GM23338 (cell line): ENCODE measurements at regions not wholly inside any gene's neighbourhood (a gene's known extent, or its start where the extent isn't known, plus 50 kb on each side); places are given as distances from the start of the nearest gene placed in this dataset.

Experiments used
- CREB1 ChIP-seq: fragments of 250-450 bp; sonication (Bioruptor Pico); IDR thresholded peaks from 2 replicates; pipeline ENCODE4 v1.5.0; 2020; ENCODE audit warnings: low read depth, mild to moderate bottlenecking, moderate library complexity
- CTCF ChIP-seq, 2 experiments: fragments of 200-600 bp in 1 of 2; sonication (generic) in 1 of 2; conservative IDR thresholded peaks; 2 replicates each; pipeline versions ENCODE4 v1.5.1 to v1.6.1; 2016 to 2017; ENCODE audit warnings: antibody characterized with exemption in 2 of 2, low read depth in 2 of 2, mild to moderate bottlenecking in 2 of 2, moderate library complexity in 1 of 2
- EZH2 ChIP-seq: fragments of 200-600 bp; sonication (generic); IDR thresholded peaks from one replicate; pipeline ENCODE4 v1.8.0; 2017; ENCODE audit warnings: antibody characterized with exemption, mild to moderate bottlenecking, low read depth; ENCODE audit not compliant: unreplicated experiment
- EZH2phosphoT487 ChIP-seq: fragments of 200-600 bp; sonication (generic); IDR thresholded peaks from one replicate; pipeline ENCODE4 v1.8.1; 2018; ENCODE audit warnings: antibody characterized with exemption; ENCODE audit not compliant: unreplicated experiment
- JUNB ChIP-seq: IDR thresholded peaks from one replicate; pipeline ENCODE4 v1.6.1; 2016; ENCODE audit warnings: antibody characterized with exemption; ENCODE audit not compliant: unreplicated experiment
- NANOG ChIP-seq: IDR thresholded peaks from 2 replicates; pipeline ENCODE4 v1.6.1; 2016; ENCODE audit warnings: antibody characterized with exemption, borderline replicate concordance
- POLR2AphosphoS5 ChIP-seq: IDR thresholded peaks from 2 replicates; pipeline ENCODE4 v1.6.1; 2016; ENCODE audit warnings: antibody characterized with exemption, low read depth
- REST ChIP-seq: IDR thresholded peaks from one replicate; pipeline ENCODE4 v1.6.1; 2018; ENCODE audit warnings: antibody characterized with exemption; ENCODE audit not compliant: unreplicated experiment
- STAT1 ChIP-seq: IDR thresholded peaks from one replicate; pipeline ENCODE4 v1.6.1; 2016; ENCODE audit warnings: antibody characterized with exemption; ENCODE audit not compliant: unreplicated experiment
- ZNF331 ChIP-seq: fragments of 250-450 bp; sonication (Bioruptor Pico); IDR thresholded peaks from 2 replicates; pipeline ENCODE4 v1.5.0; 2020; ENCODE audit warnings: low read depth, mild to moderate bottlenecking, moderate library complexity

GRCh38 chrX:35439692-35440091, 358.4 kb upstream of the MAGEB16 start:
- no peak for TF ChIP-seq EZH2
- no peak for TF ChIP-seq CTCF (conservative IDR thresholded peaks at IDR 0.05; ENCODE audit: low read depth in 2 of 2)
- TF ChIP-seq CREB1, result no peak
- TF ChIP-seq POLR2AphosphoS5, result no peak
- no peak for TF ChIP-seq STAT1
- no peak for TF ChIP-seq JUNB
- TF ChIP-seq EZH2phosphoT487, result no peak
- no peak for TF ChIP-seq REST
- TF ChIP-seq NANOG, result no peak
- TF ChIP-seq ZNF331 (CRISPR knock-in tag), result no peak
